ENCODE measurements at regions not wholly inside any gene's neighbourhood (a gene's known extent, or its start where the extent isn't known, plus 50 kb on each side); places are given as distances from the start of the nearest gene placed in this dataset.

DNA sequence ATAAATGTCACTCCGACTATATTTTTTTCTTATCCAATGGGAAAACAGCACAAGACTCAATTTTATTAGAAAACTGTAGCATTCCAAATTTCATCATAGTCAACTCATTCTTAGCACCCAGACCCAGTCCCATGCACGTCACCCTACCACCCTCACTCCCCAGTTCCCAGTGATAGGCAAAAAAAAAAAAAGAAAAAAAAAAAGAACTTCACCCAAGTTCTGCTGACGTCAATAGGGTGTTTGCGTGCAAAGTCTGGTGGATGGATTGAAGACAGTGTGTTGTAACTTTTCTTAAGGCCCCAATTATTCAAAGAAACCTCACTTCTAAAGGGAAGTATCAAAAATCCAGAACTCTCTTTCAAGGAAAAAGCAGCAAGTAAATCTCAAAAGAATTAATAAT is 213.9 kb upstream of the PRDM1 start:
- 70% methylated on average over 4 of the region's 4 CpGs for WGBS

GRCh38 chr6:105871542-105871941 is 214.6 kb upstream of the PRDM1 start:
- no peak for DNase-seq (ENCODE audit: low spot score)
- Histone ChIP-seq H3K36me3 (ENCODE audit: control insufficient read depth in 4 of 4, insufficient read depth in 3 of 4, low read depth in 1 of 4, low read length in 3 of 4) (no peaks in the 10 kb centered on the region), H3K4me1 (ENCODE audit: control insufficient read depth in 4 of 4, insufficient read depth in 4 of 4, low read length in 3 of 4) (no peaks in the 10 kb centered on the region), H3K9me3 (ENCODE audit: control insufficient read depth in 4 of 4, low read length in 3 of 4) (no peaks in the 10 kb centered on the region), H3K27ac (ENCODE audit: low read depth in 1 of 2, low read length in 2 of 2) (no peak overlapping the region), H3K9ac (ENCODE audit: low read depth in 1 of 2, low read length in 2 of 2) (no peak overlapping the region), H3K27me3 (ENCODE audit: control insufficient read depth in 4 of 4, insufficient read depth in 4 of 4, low read length in 3 of 4) (no peaks in the 10 kb centered on the region), H3K4me3 (ENCODE audit: low read depth in 1 of 3, low read length in 3 of 3) (no peak overlapping the region)
- TF ChIP-seq YY1 (IDR thresholded peaks at IDR 0.05), result no peak
- TF ChIP-seq FOXA2 (IDR thresholded peaks at IDR 0.05), result no peak
- TF ChIP-seq, protein P1, sequence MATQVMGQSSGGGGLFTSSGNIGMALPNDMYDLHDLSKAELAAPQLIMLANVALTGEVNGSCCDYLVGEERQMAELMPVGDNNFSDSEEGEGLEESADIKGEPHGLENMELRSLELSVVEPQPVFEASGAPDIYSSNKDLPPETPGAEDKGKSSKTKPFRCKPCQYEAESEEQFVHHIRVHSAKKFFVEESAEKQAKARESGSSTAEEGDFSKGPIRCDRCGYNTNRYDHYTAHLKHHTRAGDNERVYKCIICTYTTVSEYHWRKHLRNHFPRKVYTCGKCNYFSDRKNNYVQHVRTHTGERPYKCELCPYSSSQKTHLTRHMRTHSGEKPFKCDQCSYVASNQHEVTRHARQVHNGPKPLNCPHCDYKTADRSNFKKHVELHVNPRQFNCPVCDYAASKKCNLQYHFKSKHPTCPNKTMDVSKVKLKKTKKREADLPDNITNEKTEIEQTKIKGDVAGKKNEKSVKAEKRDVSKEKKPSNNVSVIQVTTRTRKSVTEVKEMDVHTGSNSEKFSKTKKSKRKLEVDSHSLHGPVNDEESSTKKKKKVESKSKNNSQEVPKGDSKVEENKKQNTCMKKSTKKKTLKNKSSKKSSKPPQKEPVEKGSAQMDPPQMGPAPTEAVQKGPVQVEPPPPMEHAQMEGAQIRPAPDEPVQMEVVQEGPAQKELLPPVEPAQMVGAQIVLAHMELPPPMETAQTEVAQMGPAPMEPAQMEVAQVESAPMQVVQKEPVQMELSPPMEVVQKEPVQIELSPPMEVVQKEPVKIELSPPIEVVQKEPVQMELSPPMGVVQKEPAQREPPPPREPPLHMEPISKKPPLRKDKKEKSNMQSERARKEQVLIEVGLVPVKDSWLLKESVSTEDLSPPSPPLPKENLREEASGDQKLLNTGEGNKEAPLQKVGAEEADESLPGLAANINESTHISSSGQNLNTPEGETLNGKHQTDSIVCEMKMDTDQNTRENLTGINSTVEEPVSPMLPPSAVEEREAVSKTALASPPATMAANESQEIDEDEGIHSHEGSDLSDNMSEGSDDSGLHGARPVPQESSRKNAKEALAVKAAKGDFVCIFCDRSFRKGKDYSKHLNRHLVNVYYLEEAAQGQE (IDR thresholded peaks at IDR 0.05), result no peak
- TF ChIP-seq EGR1 (IDR thresholded peaks at IDR 0.05; ENCODE audit: low read depth in 2 of 2), result no peak
- TF ChIP-seq CTCF (IDR thresholded peaks at IDR 0.05; ENCODE audit: low read depth, low read length, missing input control), result no peak
- TF ChIP-seq HNF4A (conservative IDR thresholded peaks at IDR 0.05), result no peak
- TF ChIP-seq FOXA1 (IDR thresholded peaks at IDR 0.05), result no peak
- no peak for TF ChIP-seq NR2F2 (IDR thresholded peaks at IDR 0.05)
- no peak for TF ChIP-seq RXRA (IDR thresholded peaks at IDR 0.05)
- WGBS, result 58% methylated on average over 5 of the region's 5 CpGs

More for the DNA sequence above, 213.9 kb upstream of the PRDM1 start:
- DNase-seq (ENCODE audit: low spot score), result no peak
- Histone ChIP-seq H3K4me1 (ENCODE audit: control insufficient read depth in 4 of 4, insufficient read depth in 4 of 4, low read length in 3 of 4) (no peaks in the 10 kb centered on the region), H3K27ac (ENCODE audit: low read depth in 1 of 2, low read length in 2 of 2) (no peak overlapping the region), H3K9me3 (ENCODE audit: control insufficient read depth in 4 of 4, low read length in 3 of 4) (no peaks in the 10 kb centered on the region), H3K36me3 (ENCODE audit: control insufficient read depth in 4 of 4, insufficient read depth in 3 of 4, low read depth in 1 of 4, low read length in 3 of 4) (no peaks in the 10 kb centered on the region), H3K27me3 (ENCODE audit: control insufficient read depth in 4 of 4, insufficient read depth in 4 of 4, low read length in 3 of 4) (no peaks in the 10 kb centered on the region), H3K9ac (ENCODE audit: low read depth in 1 of 2, low read length in 2 of 2) (no peak overlapping the region), H3K4me3 (ENCODE audit: low read depth in 1 of 3, low read length in 3 of 3) (no peak overlapping the region)
- TF ChIP-seq FOXA2 (IDR thresholded peaks at IDR 0.05), result no peak
- no peak for TF ChIP-seq NR2F2 (IDR thresholded peaks at IDR 0.05)
- no peak for TF ChIP-seq SP1 (IDR thresholded peaks at IDR 0.05)
- no peak for TF ChIP-seq JUND (IDR thresholded peaks at IDR 0.05)
- no peak for TF ChIP-seq HNF4A (conservative IDR thresholded peaks at IDR 0.05)
- TF ChIP-seq RAD21 (IDR thresholded peaks at IDR 0.05), result no peak
- no peak for TF ChIP-seq MAX (IDR thresholded peaks at IDR 0.05)
- TF ChIP-seq, protein P2, sequence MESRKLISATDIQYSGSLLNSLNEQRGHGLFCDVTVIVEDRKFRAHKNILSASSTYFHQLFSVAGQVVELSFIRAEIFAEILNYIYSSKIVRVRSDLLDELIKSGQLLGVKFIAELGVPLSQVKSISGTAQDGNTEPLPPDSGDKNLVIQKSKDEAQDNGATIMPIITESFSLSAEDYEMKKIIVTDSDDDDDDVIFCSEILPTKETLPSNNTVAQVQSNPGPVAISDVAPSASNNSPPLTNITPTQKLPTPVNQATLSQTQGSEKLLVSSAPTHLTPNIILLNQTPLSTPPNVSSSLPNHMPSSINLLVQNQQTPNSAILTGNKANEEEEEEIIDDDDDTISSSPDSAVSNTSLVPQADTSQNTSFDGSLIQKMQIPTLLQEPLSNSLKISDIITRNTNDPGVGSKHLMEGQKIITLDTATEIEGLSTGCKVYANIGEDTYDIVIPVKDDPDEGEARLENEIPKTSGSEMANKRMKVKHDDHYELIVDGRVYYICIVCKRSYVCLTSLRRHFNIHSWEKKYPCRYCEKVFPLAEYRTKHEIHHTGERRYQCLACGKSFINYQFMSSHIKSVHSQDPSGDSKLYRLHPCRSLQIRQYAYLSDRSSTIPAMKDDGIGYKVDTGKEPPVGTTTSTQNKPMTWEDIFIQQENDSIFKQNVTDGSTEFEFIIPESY (IDR thresholded peaks at IDR 0.05), result no peak
- no peak for TF ChIP-seq HNF4G (IDR thresholded peaks at IDR 0.05)
- no peak for TF ChIP-seq CTCF (IDR thresholded peaks at IDR 0.05; ENCODE audit: low read depth, low read length, missing input control)
- TF ChIP-seq ATF3 (IDR thresholded peaks at IDR 0.05), result no peak
- no peak for TF ChIP-seq RXRA (IDR thresholded peaks at IDR 0.05)
- TF ChIP-seq GABPA (IDR thresholded peaks at IDR 0.05 in 1 of 2, conservative IDR thresholded peaks at IDR 0.05 in 1 of 2), result no peak
- no peak for TF ChIP-seq YY1 (IDR thresholded peaks at IDR 0.05)
- no peak for TF ChIP-seq EGR1 (IDR thresholded peaks at IDR 0.05; ENCODE audit: low read depth in 2 of 2)
